Activated T-cell treated with anti-CD3 and anti-CD28 coated beads for 24 hours (primary cell): ENCODE measurements at regions not wholly inside any gene's neighbourhood (a gene's known extent, or its start where the extent isn't known, plus 50 kb on each side); places are given as distances from the start of the nearest gene placed in this dataset.
"Not testable (repeated sequence)": the region's sequence is repeated elsewhere in the genome, so short reads cannot be mapped to it uniquely, and the experiment has no call there.

ENCODE experiments used
- DNase-seq: peaks from one replicate; pipeline ENCODE4 v3.0.0-alpha.2; 2020; ENCODE audit warnings: low read depth

DNA sequence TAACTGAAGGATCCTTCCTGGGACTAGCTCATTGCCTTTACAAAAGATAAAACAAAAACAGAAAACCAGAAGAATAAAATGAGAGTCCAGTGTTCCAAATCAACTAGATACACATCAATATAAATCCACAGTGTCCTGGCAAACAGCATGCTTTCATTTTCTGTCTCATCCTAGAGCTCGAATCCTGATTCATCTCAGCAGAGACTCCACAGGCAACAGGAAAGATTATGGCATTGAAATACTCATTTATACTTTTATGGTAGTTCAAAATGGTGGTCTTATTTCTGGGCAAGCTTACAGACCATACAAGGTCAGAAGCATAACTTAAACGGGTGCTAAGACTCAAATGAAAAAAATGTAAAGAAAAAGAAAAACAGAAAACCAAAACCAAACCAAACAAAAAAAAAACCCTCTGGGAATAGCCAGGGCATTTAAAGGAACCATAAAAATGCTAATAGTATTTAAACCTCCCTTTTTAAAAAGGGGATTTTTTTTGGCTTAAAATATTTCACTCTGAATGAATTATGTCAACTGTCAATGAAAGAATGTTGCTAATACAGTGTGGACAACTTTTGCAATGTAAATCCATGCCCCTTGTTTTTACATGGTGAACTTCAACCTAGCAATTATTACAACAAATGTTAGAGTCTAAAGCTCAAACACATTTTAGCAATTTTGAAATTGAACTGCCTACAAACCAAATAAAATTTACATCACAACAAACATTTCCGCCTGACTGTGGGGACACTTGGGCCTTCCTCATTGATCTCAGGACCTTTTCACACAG is 57.9 kb downstream of the GPR101 start:
- no peak for DNase-seq

GRCh38 chrX:136967966-136968365 is 65.8 kb downstream of the GPR101 start:
- DNase-seq: no peak

- no peak for DNase-seq
These were observed 69.8 kb downstream of the GPR101 start for GRCh38 chrX:136963973-136964372.

GRCh38 chrX:136961594-136962135 is 72.1 kb downstream of the GPR101 start:
- DNase-seq: no peak

- no peak for DNase-seq
These were observed 74.4 kb upstream of the RBMX start for GRCh38 chrX:136954930-136955329.

DNA sequence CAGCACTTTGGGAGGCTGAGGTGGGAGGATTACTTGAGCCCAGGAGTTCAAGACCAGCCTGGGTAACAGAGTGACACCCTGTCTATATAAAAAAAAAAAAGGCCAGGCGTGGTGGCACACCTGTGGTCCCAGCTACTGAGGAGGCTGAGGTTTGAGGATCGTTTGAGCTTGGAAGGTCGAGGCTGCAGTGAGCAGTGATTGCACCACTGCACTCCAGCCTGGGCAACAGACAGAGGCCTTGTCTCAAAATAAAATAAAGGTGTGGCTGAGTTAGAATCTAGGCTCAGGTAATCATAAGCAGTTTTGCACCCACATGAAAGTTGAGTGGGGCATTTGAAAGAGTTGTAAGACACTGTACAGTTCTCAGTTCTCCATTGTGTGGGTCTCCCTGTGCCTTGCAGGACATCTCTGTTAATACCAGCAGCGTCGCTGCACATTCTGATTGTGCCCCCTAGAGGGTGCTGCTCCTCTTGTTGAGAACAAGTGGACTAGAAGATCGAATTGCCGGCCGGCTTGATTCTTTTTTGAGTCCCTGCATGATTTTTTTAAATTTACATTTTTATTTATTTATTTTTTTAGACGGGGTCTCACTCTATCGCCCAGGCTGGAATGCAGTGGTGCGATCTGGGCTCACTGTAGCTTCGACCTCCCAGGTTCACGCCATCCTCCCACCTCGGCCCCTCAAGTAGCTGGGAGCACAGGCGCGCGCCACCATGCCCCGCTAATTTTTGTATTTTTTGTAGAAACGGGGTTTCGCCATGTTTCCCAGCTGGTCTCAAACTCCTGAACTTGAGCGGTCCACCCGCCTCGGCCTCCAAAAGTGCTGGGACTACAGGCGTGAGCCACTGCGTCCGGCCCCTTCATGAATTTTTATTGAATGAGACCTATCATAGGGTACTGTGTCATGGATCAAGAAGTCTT is 73.6 kb upstream of the RBMX start:
- DNase-seq: peak; percentile 37

DNA sequence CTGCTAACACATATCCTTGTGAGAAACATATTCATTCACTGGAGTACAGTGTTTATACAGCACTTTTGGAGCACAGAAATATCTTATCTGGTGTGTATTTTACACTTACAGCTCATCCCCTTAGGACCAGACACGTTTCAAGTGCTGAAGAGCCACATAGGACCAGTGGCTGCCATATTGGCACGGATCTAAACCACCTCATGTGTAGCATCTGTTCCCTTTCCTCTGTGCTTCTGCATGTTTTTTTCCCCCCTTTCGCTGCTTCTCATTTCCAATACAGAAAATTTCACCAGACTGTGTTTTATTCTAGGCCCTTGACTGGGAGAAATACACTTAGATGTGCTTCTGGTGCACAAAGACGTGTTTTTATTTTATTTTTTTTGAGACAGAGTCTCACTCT is 69.7 kb upstream of the RBMX start:
- DNase-seq: no peak

- no peak for DNase-seq
These were observed 61.1 kb upstream of the RBMX start for GRCh38 chrX:136941396-136942337.

DNA sequence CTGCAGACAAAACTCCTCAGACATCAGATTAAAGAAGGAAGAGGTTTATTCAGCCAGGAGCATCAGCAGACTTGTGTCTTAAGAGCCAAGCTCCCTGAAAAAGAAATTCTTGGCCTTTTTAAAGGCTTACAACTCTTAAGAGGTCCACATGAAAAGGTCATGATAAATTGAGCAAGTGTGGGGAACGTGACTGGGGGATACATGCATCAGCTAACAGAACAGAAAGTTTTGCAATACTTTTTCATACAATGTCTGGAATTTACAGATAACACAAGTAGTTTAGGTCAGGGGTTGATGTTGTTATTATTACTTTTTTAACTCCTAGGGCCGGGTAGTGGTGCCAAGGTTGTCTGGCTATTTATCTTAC is 55.6 kb upstream of the RBMX start:
- DNase-seq: no peak

DNA sequence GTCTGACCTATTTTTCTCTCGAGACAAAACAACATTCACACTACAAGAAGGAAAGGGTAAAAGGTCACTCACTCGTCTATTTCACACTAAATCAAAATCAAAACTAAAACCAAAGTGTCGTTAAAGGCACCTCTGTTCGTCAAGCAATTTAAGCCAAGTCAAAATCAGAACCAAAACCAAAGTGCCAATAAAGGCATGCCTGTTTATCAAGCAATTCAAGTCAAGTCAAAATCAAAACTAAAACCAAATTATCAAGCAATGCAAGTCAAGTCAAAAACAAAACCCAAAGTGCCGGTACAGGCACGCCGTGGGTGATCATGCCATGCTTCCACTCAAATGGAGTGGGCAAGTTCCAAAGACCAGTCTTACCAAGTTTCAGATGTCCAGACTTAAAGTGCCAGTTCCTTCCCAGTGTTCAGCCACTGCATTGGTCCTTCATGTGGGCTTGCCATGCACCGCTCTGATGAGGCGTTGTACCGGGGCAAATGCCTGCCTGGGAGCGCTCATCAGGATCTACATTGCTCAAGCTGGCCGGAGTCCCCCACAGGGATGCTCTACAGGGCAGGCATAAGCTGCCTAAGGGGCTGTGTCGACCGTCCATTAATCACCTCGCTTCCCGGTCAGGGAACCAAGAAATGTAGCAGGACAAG is 55.1 kb upstream of the RBMX start:
- DNase-seq: not testable (repeated sequence)

GRCh38 chrX:136934652-136935051 is 54.1 kb upstream of the RBMX start:
- DNase-seq: not testable (repeated sequence)

- no peak for DNase-seq
These were observed 53.2 kb upstream of the RBMX start for GRCh38 chrX:136933611-136934145.

- no peak for DNase-seq
These were observed 51.1 kb upstream of the RBMX start for GRCh38 chrX:136931661-136932060.
